T47D (cell line): ENCODE measurements at regions not wholly inside any gene's neighbourhood (a gene's known extent, or its start where the extent isn't known, plus 50 kb on each side); places are given as distances from the start of the nearest gene placed in this dataset.
"Not testable (repeated sequence)": the region's sequence is repeated elsewhere in the genome, so short reads cannot be mapped to it uniquely, and the experiment has no call there.

ENCODE experiments used
- DNase-seq, 2 experiments: peaks; one replicate each; pipeline versions ENCODE4 v3.0.0 to v3.0.0-alpha.2; 2011 to 2012; ENCODE audit warnings: low read depth in 1 of 2, low spot score in 1 of 2
- JUND ChIP-seq: IDR thresholded peaks from 2 replicates; pipeline ENCODE4 v1.6.1; 2012; ENCODE audit warnings: low read depth
- in situ Hi-C: cut with HindIII; loops from 2 replicates; pipeline ENCODE4 v1.10.0; 2016; ENCODE audit warnings: low sequenced_read_pairs, low pct_unique_long_range_greater_than_20kb

DNA sequence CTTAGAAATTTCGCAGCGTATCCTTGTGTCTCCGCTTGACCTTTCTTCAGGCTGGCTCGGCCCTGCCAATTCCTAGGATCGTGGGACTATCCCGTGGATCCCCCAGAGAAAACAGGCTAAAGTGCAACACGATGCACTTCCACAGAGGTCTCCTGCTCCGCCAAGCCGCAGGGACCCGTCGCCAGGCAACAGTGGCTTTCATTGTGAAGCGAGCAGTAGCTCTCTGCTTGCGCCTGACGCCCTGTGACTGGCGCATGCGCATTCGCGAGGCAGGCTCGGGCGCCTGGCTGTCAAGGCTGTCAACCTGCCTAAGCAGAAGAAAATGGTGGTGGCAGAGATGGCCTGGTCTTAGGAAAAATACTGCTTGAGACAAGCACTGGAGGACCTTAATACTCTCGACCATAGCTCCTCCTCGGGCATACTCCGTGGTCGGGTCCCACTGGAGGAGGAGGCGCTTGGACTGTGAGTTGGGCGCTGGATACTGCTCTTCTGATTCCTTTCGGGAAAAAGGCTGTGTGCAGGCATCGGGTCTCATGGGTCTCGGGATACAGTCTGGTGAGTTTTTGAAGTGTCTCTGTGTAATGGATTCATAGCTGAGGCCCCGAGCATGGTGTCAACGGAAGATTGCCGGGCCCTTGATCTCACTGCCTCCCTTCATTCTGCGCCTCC lies 2336.1 kb downstream of the TP53TG3F start:
- in situ Hi-C loops: no loop called here
- peak; percentile 14 to 53 for DNase-seq
- TF ChIP-seq JUND: no peak

DNA sequence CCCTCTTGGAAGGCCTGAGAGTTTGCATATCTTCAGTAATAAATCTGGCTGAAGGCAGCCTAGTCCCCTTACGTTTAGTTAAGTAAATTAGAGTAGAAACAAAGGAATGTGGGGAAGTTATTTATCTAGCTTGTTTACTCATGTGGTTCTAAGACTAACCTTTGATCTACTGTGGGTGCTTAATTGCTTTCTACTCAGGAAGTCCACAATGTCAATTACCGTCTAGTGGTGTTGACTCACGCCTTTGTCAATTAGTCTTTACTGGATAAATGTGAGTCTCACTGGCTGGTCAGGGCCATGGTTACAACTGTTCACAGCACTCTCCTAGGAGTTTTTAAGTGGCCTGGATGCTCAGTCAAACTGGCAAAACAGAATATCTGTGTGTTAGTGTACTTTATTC lies 2338.4 kb downstream of the TP53TG3F start:
- TF ChIP-seq JUND: no peak
- in situ Hi-C loops: no loop called here
- DNase-seq: peak in 1 of 2 experiments; percentile 41

- in situ Hi-C loops: no loop called here
- peak in 1 of 2 experiments; percentile 66 for DNase-seq
- TF ChIP-seq JUND: no peak
These were observed 2339.5 kb downstream of the TP53TG3F start for GRCh38 chr16:35798885-35799426.

DNA sequence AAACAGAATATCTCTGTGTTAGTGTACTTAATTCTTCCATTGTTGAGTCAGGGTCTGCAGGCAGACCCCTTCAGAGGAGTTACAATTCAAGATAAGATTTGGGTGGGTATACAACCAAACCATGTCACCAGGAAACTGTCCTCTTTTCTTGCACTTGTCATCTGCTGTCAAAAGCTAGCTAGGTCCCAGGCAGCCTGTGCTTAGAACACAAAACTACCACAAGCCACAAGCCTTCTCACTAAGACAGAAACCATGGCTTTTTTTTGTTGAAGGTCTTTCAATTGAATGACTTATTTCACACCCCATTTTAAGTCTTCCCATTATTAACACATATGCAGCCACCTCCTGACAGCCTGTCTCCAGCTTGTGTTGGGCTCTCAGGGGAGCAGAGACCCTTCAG lies 2345.1 kb downstream of the TP53TG3F start:
- in situ Hi-C loops, DNase-seq: not testable (repeated sequence)

- in situ Hi-C loops: no loop called here
- no peak for DNase-seq
- TF ChIP-seq JUND: no peak
These were observed 2363.9 kb downstream of the TP53TG3F start for GRCh38 chr16:35823342-35823741.

DNA sequence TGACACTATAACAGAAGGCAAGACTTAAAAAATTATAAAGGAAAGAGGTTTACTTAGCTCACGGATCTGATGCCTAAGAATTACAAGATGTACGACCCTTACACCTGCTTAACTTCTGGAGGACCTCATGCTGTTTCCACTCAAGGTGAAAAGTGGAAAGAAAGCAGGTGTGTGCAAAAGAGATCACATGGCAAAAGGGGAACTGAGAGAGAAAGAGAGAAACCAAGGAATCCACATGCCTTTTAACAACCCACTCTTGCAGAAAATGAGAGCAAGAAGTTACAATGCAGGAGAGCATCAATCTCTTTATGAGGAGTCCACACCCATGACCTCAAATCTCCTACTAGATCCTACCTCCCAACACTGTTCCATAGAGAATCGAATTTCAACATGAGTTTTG lies 2382.2 kb downstream of the TP53TG3F start:
- no peak for TF ChIP-seq JUND
- no peak for DNase-seq
- in situ Hi-C loops: no loop called here

- no peak for DNase-seq
These were observed 2402.8 kb downstream of the TP53TG3F start for GRCh38 chr16:35862242-35862641.

GRCh38 chr16:35868630-35869029 lies 2409.2 kb downstream of the TP53TG3F start:
- TF ChIP-seq JUND: no peak
- DNase-seq: no peak
- in situ Hi-C loops: no loop called here

More at GRCh38 chr16:35862242-35862641, 2402.8 kb downstream of the TP53TG3F start:
- TF ChIP-seq JUND: no peak
- in situ Hi-C loops: no loop called here

- in situ Hi-C loops: no loop called here
- no peak for DNase-seq
- no peak for TF ChIP-seq JUND
These were observed 2414.1 kb downstream of the TP53TG3F start for GRCh38 chr16:35873472-35873871.

GRCh38 chr16:35881654-35882053 lies 2422.2 kb downstream of the TP53TG3F start:
- TF ChIP-seq JUND: no peak
- in situ Hi-C loops: no loop called here
- no peak for DNase-seq

GRCh38 chr16:35906440-35906839 lies 2447.0 kb downstream of the TP53TG3F start:
- in situ Hi-C loops: no loop called here

GRCh38 chr16:35908152-35908551 lies 2448.7 kb downstream of the TP53TG3F start:
- DNase-seq: no peak
- TF ChIP-seq JUND: no peak
- in situ Hi-C loops: no loop called here

More at GRCh38 chr16:35906440-35906839, 2447.0 kb downstream of the TP53TG3F start:
- DNase-seq: no peak
- TF ChIP-seq JUND: no peak

DNA sequence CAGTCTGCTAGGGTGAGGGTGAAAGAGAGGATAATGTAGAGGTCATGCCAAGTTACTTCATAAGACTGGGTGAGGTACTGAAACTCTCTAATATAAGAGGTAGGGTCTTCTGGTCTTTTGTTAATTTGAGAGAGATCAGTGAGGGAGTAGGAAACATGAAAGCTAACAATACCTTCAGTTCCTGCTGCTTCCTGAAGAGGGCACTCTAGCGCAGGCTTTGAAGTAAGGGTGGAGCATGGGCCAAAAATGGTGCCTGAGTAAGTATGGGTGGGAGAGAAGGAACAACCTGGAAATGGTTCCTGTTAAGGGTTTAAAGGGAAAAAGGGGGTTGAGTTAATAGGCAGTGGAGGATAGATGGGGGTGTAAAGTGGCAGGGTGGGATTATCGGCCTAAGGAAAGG lies 2449.5 kb downstream of the TP53TG3F start:
- peak in 1 of 2 experiments; percentile 57 for DNase-seq
- TF ChIP-seq JUND: no peak
- in situ Hi-C loops: no loop called here

- DNase-seq: no peak
- in situ Hi-C loops: no loop called here
- no peak for TF ChIP-seq JUND
These were observed 2450.0 kb downstream of the TP53TG3F start for GRCh38 chr16:35909351-35909954.
